ENCODE measurements at regions not wholly inside any gene's neighbourhood (a gene's known extent, or its start where the extent isn't known, plus 50 kb on each side); places are given as distances from the start of the nearest gene placed in this dataset.
"Not testable (repeated sequence)": the region's sequence is repeated elsewhere in the genome, so short reads cannot be mapped to it uniquely, and the experiment has no call there.

DNA sequence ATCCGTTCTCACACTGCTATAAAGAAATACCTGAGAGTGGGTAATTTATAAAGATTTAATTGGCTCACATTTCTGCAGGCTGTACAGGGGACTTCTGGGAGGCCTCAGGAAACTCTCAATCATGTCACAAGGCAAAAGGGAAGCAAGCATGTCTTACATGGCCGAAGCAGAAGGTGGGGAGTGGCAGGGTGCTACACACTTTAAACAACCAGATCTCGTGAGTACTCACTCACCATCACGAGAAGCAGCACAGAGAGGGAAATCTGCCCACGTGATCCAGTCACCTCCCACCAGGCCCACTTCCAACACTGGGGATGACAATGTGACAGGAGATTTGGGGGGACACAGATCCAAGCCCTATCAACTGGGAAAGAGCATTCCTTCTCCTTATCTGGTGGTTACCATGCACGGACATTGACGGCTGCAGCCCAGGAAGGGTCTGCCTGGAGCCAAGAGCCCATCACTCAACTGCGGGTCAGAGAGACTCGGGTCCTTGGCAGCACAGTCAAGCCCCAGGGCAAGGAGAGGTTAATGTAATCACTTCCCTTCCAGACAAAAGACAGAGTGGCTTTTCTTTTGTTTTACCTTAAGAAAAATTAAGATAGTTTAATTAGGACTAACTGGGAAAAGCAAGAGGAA is 112.3 kb upstream of the CST7 start:
- peak in 1 of 2 donors; percentile 14 for ATAC-seq (replicated peaks)
- H3K27ac Mint-ChIP-seq: no peak overlapping the region
- peaks cover 40 to 58% of the 10 kb centered on the region in 2 donors for H3K27me3 Mint-ChIP-seq
- H3K36me3 Mint-ChIP-seq: no peaks in the 10 kb centered on the region
- H3K4me3 Mint-ChIP-seq: no peak overlapping the region
- DNase-seq: no peak
- peaks cover 6 to 9% of the 10 kb centered on the region in 2 donors for H3K4me1 Mint-ChIP-seq
- no peaks in the 10 kb centered on the region for H3K9me3 Mint-ChIP-seq

DNA sequence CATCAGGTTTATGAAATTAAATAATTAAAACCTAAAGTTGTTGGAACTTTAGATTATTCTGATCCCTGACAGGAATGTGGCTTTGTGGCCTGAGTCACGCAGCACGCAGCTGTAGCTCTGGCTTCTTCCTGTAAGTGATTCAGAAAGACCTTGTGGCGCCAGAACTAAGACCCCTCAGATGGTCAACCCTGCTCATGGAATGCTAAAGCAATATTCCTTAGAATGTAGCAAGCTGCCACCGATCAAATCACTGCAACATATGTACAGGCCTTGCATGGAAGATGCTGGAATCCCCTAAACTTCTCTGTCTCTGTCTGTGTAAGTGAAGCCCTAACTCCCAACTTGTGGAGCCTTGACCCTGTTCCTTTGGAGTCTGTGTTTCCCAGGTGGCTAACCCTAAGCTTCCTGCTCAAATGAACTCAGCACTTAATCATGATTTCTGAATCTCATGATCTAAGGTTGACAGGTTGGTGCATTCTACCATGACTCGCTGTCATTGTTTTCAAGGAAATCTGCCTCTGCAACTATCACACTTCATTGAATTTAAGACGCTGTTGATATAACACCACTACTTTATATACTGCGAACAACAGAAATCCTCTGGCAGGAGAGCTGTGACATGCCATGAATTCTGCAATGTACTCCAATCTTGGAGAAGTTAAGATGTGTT is 111.2 kb upstream of the CST7 start:
- H3K4me3 Mint-ChIP-seq: no peak overlapping the region
- ATAC-seq (replicated peaks) (no peak), DNase-seq (no peak)
- no peaks in the 10 kb centered on the region for H3K9me3 Mint-ChIP-seq
- no peak overlapping the region for H3K27ac Mint-ChIP-seq
- peaks cover 40 to 54% of the 10 kb centered on the region in 2 donors for H3K27me3 Mint-ChIP-seq
- H3K36me3 Mint-ChIP-seq: no peaks in the 10 kb centered on the region
- H3K4me1 Mint-ChIP-seq: peaks cover 15 to 20% of the 10 kb centered on the region in 2 donors

DNA sequence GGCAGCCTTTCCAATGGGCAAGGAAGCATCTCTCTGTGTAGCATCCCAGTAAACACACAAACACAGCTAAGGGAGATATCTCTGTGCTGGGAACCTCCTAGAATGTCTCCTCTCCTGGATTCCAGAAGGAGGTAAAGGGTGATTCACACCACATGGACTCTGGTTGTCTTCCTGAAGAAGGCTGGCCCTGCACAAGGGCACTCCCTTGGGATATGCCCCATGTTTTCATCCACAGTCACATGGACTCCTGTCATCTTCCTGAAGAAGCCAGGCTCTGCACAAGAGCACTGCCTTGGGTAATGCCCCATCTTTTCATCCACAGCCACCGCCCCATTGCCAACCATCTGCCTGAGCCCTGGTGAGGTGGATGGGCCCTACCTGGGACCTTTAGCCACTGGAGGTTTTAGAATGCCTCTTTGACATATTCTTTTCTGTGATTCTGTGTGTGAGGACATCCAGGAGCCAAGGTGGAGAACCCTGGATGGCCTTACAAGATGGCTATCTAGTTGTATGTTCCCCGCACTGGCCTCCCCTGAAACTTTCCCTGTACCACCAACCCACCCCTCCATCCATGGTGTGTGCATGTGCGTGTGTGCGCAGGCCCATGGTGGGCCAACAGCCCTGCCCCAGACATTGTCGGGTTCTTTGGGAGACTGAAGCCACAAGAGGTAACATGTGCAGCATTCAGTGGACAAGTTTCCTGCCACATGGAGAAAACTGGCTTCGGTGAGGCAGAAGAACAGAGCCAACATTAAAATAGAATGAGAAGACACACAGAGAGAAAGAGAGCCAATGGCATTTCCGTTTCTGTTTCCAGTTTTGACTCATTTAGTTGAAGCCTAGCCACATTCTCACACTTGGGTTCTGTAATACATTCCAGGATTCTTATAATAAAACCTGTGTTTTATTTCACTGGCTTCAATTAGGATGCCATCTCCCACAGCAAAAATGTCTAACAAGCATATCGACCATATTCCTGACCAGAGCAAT is 110.2 kb upstream of the CST7 start:
- no peak for DNase-seq
- Mint-ChIP-seq H3K27me3 (peaks cover 40 to 54% of the 10 kb centered on the region in 2 donors), H3K36me3 (no peaks in the 10 kb centered on the region), H3K4me3 (no peak overlapping the region), H3K27ac (no peak overlapping the region), H3K4me1 (peaks cover 19 to 27% of the 10 kb centered on the region in 2 donors), H3K9me3 (no peaks in the 10 kb centered on the region)
- no peak for ATAC-seq (replicated peaks)

DNA sequence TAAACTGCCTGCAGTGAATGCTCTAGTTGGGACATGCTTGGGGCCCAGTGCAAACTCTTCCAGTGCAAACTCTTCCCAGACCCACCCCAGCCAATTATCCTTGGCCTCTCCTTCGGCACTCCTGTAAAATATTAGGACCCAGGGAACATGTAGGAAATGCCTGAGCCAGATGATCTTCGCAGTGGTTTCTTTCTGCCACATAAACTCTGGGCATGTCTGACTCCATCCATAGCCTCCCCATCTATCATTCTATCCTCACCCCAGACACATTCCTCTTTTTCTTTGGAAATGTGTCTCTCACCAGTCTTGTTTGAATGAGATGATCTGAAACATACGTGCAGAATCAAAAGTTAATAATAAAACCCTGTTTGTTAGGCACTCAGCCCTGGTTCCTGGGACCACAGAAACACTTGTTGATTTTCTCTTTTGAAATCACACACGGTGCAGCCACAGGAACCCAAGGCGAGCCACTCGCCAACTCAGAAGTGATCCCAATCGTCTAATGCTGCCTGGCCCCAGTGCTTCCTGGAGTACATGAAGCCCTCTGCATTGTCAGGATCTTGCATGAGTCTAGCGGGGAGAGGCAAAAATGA is 108.9 kb upstream of the CST7 start:
- H3K4me3 Mint-ChIP-seq: no peak overlapping the region
- ATAC-seq (replicated peaks): no peak
- peaks cover 0 to 3% of the 10 kb centered on the region in 2 donors for H3K9me3 Mint-ChIP-seq
- no peak overlapping the region for H3K27ac Mint-ChIP-seq
- H3K36me3 Mint-ChIP-seq: no peaks in the 10 kb centered on the region
- no peak for DNase-seq
- peaks cover 21 to 32% of the 10 kb centered on the region in 2 donors for H3K4me1 Mint-ChIP-seq
- peaks cover 42 to 60% of the 10 kb centered on the region in 2 donors for H3K27me3 Mint-ChIP-seq

DNA sequence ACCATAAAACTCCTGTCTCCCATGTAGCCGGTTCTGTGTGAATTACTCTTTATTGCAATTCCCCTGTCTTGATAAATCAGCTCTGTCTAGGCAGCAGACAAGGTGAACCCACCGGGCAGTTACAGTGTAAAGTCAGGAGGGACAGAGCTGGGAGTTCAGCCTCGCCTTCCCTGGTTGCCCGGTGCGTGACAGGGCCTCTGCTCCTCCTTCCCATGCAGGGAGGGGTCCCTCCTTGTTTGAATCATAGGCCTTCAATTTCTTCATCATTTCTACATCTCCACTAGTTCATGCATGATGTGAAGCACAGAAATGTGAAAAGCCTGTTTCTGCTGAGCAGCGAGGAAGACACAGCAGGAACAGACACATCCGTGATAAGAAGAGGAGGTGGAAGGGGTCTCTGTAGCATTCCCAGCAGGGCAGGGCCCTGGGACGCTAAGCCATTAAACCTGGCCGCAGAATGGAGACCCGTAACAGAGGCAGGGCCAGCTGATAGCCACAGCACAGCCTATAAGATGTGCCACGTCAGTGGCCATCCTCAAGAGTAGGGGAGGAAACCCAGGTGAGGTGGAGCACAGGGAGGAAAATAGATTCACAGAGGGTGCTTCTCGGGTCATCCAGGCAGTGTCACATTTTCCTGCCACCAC is 106.7 kb upstream of the CST7 start:
- peaks cover 11 to 15% of the 10 kb centered on the region in 2 donors for H3K9me3 Mint-ChIP-seq
- peak overlapping the region; percentile 65 for H3K27ac Mint-ChIP-seq
- DNase-seq (no peak), ATAC-seq (replicated peaks) (no peak)
- H3K4me3 Mint-ChIP-seq: peak overlapping the region in 1 of 2 donors; percentile 27
- H3K27me3 Mint-ChIP-seq: peaks cover 53 to 60% of the 10 kb centered on the region in 2 donors
- H3K4me1 Mint-ChIP-seq: peaks cover 19 to 28% of the 10 kb centered on the region in 2 donors
- H3K36me3 Mint-ChIP-seq: peaks cover 7 to 11% of the 10 kb centered on the region in 2 donors

DNA sequence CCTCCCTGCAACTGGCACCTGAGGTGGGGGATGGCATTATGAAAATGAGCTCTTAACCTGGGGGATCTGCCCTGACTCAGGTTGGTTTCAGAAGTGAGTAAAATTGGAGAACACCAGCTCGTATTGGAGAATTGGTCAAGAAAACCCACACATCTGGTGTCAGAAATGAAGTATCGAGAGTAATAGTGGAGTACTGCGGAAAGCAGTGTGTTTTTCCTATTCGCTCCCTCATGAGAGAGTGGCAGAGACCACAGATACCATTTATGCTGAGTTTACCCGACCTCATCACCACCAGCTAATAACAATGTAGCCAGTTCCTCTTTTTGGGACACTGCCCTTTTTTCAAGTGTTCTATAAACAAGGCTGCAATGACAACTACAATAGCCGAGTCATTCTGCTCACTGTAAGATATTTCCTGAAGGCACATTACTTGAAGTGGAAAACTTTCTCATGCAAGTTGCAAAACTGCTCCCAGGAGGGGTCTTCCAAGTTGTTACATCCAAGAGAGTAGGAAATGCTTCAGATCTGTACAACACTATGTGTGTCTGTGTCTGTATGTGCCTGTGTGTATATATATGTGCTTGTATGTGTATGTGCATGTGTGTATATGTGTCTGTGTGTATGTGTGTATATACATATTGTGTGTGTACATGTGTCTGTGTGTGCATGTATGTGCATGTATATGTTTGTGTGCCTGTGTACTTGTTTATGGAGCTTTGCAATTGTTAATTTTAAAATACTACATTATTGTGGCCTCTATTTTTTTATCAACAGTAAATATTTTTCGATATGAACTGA is 106.0 kb upstream of the CST7 start:
- Mint-ChIP-seq H3K36me3 (peaks cover 8 to 14% of the 10 kb centered on the region in 2 donors), H3K4me3 (peak overlapping the region in 1 of 2 donors; percentile 27), H3K4me1 (peaks cover 18 to 28% of the 10 kb centered on the region in 2 donors), H3K27me3 (peaks cover 50 to 60% of the 10 kb centered on the region in 2 donors), H3K9me3 (peaks cover 16 to 21% of the 10 kb centered on the region in 2 donors), H3K27ac (no peak overlapping the region)
- DNase-seq (peak; percentile 76), ATAC-seq (replicated peaks) (peak; percentile 97 to 98)

DNA sequence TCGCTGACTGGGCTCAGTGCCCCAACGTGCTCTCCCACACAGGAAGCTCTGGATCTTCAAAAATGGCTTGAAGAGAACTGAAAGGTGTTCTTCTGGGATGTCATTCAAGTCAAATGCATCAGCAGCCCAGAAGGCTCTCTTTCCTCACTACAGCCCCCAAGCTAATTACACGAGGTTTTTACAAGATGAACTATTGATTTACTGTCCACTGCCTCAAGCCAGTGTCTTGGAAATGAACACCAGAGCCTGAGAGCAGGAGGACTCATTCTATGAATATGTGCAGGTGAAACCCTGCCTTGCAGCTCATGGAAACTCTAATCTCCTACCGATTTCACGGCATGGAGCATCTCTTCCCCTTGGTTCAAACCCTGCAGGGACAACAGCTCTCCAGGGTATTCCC is 98.9 kb upstream of the CST7 start:
- Mint-ChIP-seq H3K27ac (no peak overlapping the region), H3K36me3 (peaks cover 15 to 19% of the 10 kb centered on the region in 2 donors), H3K4me1 (peaks cover 0 to 5% of the 10 kb centered on the region in 2 donors), H3K9me3 (peaks cover 22 to 29% of the 10 kb centered on the region in 2 donors), H3K27me3 (peaks cover 50 to 51% of the 10 kb centered on the region in 2 donors), H3K4me3 (no peak overlapping the region)
- DNase-seq (no peak), ATAC-seq (replicated peaks) (no peak)

DNA sequence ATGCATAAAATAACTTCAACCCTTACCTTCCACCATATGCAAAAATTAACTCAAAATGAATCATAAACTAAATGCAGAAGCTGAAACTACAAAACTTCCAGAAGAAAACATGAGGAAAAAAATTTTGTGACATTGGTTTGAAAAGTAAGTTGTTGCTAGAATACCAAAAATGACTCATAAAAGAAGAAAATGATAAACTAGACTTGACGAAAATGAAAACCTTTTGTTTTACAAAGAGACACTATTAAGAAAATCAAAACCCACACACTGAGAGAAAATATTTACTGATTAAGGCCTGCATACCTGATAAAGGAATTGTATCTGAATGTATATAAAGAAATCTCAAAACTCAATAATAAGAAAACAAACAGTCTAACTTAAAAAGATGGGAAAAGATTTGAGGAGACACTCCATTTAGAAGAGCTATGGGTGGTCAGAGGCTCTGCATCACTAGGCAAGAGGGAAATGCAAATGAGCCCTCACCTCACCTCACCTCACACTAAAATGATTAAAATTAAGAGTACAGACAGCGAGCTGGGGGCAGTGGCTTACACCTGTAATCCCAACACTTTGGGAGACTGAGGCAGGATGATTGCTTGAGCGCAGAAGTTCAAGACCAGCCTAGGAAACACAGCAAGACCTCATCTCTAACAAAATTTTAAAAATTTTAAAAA is 97.6 kb upstream of the CST7 start:
- Mint-ChIP-seq H3K9me3 (peaks cover 18 to 24% of the 10 kb centered on the region in 2 donors), H3K4me3 (no peak overlapping the region), H3K27ac (no peak overlapping the region), H3K4me1 (no peaks in the 10 kb centered on the region), H3K36me3 (peaks cover 11 to 15% of the 10 kb centered on the region in 2 donors), H3K27me3 (peaks cover 40 to 46% of the 10 kb centered on the region in 2 donors)
- ATAC-seq (replicated peaks) (no peak), DNase-seq (no peak)

DNA sequence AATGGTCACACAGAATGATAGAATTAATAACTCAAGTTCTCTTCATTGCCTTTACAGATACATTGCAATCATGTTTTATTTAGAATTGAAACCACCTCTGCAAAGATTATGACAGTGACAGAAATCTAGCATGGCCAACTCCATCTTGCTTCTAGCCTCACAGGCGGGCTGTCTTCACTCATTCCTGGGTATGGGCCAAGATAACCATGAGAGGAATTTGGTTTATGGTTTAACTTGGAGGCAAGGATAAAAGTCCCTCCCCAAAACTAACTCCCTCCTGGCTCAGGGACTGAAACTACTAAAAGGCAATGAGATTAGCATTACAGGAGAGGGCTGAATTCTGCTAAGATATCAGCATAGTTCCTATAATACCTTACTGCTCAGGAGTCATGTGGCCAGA is 95.2 kb upstream of the CST7 start:
- Mint-ChIP-seq H3K4me1 (no peaks in the 10 kb centered on the region), H3K27me3 (peaks cover 21 to 33% of the 10 kb centered on the region in 2 donors)
- no peak for ATAC-seq (replicated peaks)

DNA sequence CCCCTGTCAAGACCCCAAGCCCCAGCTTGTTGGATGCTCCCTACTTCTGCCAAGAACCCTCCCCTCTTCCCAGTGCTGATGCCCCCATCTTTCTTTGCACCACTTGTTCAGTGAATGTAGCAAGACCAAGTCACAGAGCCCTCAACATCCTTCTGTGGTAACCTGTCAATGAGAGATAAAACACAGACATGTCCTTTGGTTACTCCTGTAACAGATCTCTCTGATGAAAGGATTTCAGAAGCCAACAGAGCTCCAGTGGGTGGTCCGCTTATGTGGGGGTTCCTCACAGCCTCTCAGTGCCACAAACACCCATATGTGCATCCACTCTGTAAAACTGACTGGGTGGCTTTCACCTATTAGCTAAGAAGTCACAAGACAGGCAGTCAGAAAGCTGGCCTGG is 93.2 kb upstream of the CST7 start:
- H3K36me3 Mint-ChIP-seq: peaks cover 4 to 5% of the 10 kb centered on the region in 2 donors
- no peak overlapping the region for H3K27ac Mint-ChIP-seq
- H3K4me3 Mint-ChIP-seq: no peak overlapping the region
- DNase-seq (no peak), ATAC-seq (replicated peaks) (no peak)
- H3K27me3 Mint-ChIP-seq: peaks cover 16 to 28% of the 10 kb centered on the region in 2 donors
- peaks cover 8 to 14% of the 10 kb centered on the region in 2 donors for H3K9me3 Mint-ChIP-seq
- no peaks in the 10 kb centered on the region for H3K4me1 Mint-ChIP-seq

More for the DNA sequence above, 95.2 kb upstream of the CST7 start:
- H3K27ac Mint-ChIP-seq: no peak overlapping the region
- peaks cover 8 to 14% of the 10 kb centered on the region in 2 donors for H3K9me3 Mint-ChIP-seq
- peaks cover 5 to 6% of the 10 kb centered on the region in 2 donors for H3K36me3 Mint-ChIP-seq
- no peak for DNase-seq
- no peak overlapping the region for H3K4me3 Mint-ChIP-seq

DNA sequence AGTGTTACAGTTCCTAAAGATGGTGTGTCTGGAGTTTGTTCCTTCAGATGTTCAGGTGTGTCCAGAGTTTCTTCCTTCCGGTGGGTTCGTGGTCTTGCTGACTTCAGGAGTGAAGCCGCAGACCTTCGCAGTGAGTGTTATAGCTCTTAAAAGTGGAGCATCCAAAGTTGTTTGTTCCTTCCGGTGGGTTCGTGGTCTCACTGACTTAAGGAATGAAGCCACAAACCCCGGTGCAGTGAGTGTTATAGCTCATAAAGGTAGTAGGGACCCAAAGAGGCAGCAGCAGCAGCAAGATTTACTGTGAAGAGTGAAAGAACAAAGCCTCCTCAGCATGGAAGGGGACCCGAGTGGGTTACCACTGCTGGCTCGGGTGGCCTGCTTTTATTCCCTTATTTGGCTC is 90.6 kb upstream of the CST7 start:
- peaks cover 23 to 28% of the 10 kb centered on the region in 2 donors for H3K27me3 Mint-ChIP-seq
- ATAC-seq (replicated peaks): not testable (repeated sequence)

DNA sequence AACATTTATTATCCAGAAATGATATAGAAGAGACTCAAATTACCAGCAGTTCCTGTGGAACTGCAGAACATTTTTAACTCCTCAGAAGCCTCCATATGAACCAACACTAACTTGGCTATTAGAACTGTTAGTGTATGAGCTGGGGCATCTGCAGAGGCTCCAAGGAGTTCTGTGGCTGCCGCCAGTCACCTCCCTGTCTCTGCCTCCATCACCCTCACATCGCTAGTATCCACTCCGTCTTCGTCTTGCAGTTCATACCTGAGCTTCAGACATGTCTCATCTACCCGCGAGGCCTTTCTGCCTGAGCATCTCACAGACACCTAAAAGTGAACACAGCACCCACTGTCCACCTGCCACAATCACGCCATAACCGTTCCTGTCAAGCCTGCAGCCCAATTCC is 89.5 kb upstream of the CST7 start:
- peaks cover under 1% of the 10 kb centered on the region in 2 donors for H3K36me3 Mint-ChIP-seq
- no peak overlapping the region for H3K4me3 Mint-ChIP-seq
- peaks cover 18 to 24% of the 10 kb centered on the region in 2 donors for H3K27me3 Mint-ChIP-seq
- no peak overlapping the region for H3K27ac Mint-ChIP-seq
- H3K9me3 Mint-ChIP-seq: peaks cover 14 to 22% of the 10 kb centered on the region in 2 donors
- no peaks in the 10 kb centered on the region for H3K4me1 Mint-ChIP-seq
- ATAC-seq (replicated peaks) (no peak), DNase-seq (no peak)

More for the DNA sequence above, 90.6 kb upstream of the CST7 start:
- H3K4me1 Mint-ChIP-seq, H3K27ac Mint-ChIP-seq, DNase-seq, H3K4me3 Mint-ChIP-seq, H3K36me3 Mint-ChIP-seq: not testable (repeated sequence)
- peaks cover 12 to 18% of the 10 kb centered on the region in 2 donors for H3K9me3 Mint-ChIP-seq
